ENCODE measurements at regions not wholly inside any gene's neighbourhood (a gene's known extent, or its start where the extent isn't known, plus 50 kb on each side); places are given as distances from the start of the nearest gene placed in this dataset.

GRCh38 chr22:26857169-26857568 lies 199.8 kb downstream of the MIAT start:
- TF ChIP-seq POLR2A (IDR thresholded peaks at IDR 0.05), result no peak
- no peak for TF ChIP-seq EP300 (IDR thresholded peaks at IDR 0.05)
- TF ChIP-seq, protein P1, sequence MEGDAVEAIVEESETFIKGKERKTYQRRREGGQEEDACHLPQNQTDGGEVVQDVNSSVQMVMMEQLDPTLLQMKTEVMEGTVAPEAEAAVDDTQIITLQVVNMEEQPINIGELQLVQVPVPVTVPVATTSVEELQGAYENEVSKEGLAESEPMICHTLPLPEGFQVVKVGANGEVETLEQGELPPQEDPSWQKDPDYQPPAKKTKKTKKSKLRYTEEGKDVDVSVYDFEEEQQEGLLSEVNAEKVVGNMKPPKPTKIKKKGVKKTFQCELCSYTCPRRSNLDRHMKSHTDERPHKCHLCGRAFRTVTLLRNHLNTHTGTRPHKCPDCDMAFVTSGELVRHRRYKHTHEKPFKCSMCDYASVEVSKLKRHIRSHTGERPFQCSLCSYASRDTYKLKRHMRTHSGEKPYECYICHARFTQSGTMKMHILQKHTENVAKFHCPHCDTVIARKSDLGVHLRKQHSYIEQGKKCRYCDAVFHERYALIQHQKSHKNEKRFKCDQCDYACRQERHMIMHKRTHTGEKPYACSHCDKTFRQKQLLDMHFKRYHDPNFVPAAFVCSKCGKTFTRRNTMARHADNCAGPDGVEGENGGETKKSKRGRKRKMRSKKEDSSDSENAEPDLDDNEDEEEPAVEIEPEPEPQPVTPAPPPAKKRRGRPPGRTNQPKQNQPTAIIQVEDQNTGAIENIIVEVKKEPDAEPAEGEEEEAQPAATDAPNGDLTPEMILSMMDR (IDR thresholded peaks at IDR 0.05), result no peak
- TF ChIP-seq POLR2AphosphoS5 (IDR thresholded peaks at IDR 0.05), result no peak
- WGBS, 5 donors, result 54 to 74% (median 70%) methylated on average over 5 of the region's 5 CpGs

DNA sequence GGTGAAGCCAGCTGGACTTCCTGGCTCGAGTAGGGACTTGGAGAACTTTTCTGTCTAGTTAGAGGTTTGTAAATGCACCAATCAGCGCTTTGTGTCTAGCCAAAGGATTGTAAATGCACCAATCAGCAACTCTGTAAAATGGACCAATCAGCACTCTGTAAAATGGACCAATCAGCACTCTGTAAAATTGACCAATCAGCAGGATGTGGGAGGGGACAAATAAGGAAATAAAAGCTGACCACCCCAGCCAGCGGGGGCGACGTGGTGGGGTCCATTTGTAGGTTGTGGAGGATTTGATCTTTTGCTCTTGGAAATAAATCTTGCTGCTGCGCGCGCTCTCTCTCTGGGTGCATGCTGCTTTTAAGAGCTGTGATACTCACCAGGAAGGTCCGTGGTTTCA lies 202.9 kb downstream of the MIAT start:
- H3K4me3 ChIP-seq, result no peak overlapping the region
- no peak for DNase-seq
- WGBS, 5 donors, result 86 to 95% (median 91%) methylated on average over 9 of the region's 9 CpGs
- H3K4me1 ChIP-seq, result no peaks in the 10 kb centered on the region
- no peaks in the 10 kb centered on the region for H3K27me3 ChIP-seq
- H3K9me3 ChIP-seq, result no peaks in the 10 kb centered on the region
- TF ChIP-seq POLR2A (IDR thresholded peaks at IDR 0.05) (no peak), POLR2AphosphoS5 (IDR thresholded peaks at IDR 0.05) (no peak)
- H3K36me3 ChIP-seq, result no peaks in the 10 kb centered on the region
- H3K27ac ChIP-seq, result no peak overlapping the region
- intact Hi-C loops (cut with DNase I; ENCODE audit: low total_unique reads), result no loop called here

More at GRCh38 chr22:26857169-26857568, 199.8 kb downstream of the MIAT start:
- no peak overlapping the region for H3K4me3 ChIP-seq
- no peaks in the 10 kb centered on the region for H3K4me1 ChIP-seq
- no peak overlapping the region for H3K27ac ChIP-seq
- no peaks in the 10 kb centered on the region for H3K27me3 ChIP-seq
- no peak for DNase-seq
- no peaks in the 10 kb centered on the region for H3K36me3 ChIP-seq
- intact Hi-C loops (cut with DNase I; ENCODE audit: low total_unique reads), result no loop called here
- no peaks in the 10 kb centered on the region for H3K9me3 ChIP-seq

GRCh38 chr22:26865021-26865420 lies 207.6 kb downstream of the MIAT start:
- Histone ChIP-seq H3K4me3 (no peak overlapping the region), H3K36me3 (peaks cover 0 to 15% (median 0%) of the 10 kb centered on the region in 4 donors), H3K9me3 (no peaks in the 10 kb centered on the region), H3K27ac (no peak overlapping the region), H3K27me3 (no peaks in the 10 kb centered on the region), H3K4me1 (no peaks in the 10 kb centered on the region)
- intact Hi-C loops (cut with DNase I; ENCODE audit: low total_unique reads), result no loop called here
- TF ChIP-seq, protein P1 (IDR thresholded peaks at IDR 0.05), result no peak
- TF ChIP-seq EP300 (IDR thresholded peaks at IDR 0.05) (no peak), POLR2AphosphoS5 (IDR thresholded peaks at IDR 0.05) (no peak), POLR2A (IDR thresholded peaks at IDR 0.05) (no peak)
- DNase-seq, result no peak
- WGBS, 5 donors, result 90 to 100% (median 94%) methylated on average over 1 of the region's 1 CpG

DNA sequence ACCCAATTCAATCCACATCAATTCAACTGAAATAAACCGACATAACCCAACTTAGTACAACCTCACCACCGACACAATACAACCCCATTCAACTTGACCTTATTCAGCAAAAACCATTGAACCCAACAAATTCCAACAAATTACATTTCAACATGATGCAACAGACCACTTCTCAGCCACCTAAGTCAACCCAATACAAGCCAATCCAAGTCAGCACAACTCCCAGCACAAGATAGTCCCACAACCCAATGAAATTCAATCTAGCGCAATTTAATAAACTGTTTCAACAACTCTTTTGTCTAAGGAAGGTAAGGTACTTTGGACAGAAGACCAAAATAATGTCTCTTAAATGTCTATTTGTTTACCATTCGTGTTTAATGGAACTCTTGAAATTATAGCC lies 226.0 kb downstream of the MIAT start:
- no peak for TF ChIP-seq POLR2AphosphoS5 (IDR thresholded peaks at IDR 0.05)
- TF ChIP-seq POLR2A (IDR thresholded peaks at IDR 0.05), result no peak
- TF ChIP-seq EP300 (IDR thresholded peaks at IDR 0.05), result no peak
- TF ChIP-seq, protein P1 (IDR thresholded peaks at IDR 0.05), result no peak
- 87 to 91% (median 89%) methylated on average over 4 of the region's 4 CpGs for WGBS, 5 donors
- H3K27me3 ChIP-seq, result no peaks in the 10 kb centered on the region
- no peak for DNase-seq
- H3K36me3 ChIP-seq, result no peaks in the 10 kb centered on the region
- no peaks in the 10 kb centered on the region for H3K9me3 ChIP-seq
- H3K4me3 ChIP-seq, result no peak overlapping the region
- H3K27ac ChIP-seq, result no peak overlapping the region
- intact Hi-C loops (cut with DNase I; ENCODE audit: low total_unique reads), result no loop called here
- H3K4me1 ChIP-seq, result no peaks in the 10 kb centered on the region

DNA sequence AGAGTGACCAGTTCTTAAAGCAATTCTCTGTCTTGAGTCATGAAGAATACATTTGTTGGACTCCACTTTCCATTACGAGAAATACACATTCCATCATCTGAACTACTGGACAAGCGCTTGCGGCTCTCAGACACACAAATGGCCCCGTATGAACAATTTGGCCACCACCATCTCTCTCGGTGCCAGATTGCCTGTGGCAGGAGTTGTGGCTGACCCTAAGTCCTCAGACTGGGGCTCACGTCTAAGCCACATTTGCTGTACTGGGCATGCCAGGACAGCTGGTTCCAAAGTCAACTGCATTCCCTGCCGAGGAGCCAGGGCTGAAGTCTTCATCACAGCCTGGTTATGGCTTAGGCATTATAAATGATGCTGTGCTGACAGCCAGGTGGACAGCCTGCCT lies 227.5 kb downstream of the MIAT start:
- DNase-seq, result no peak

More for the DNA sequence above, 227.5 kb downstream of the MIAT start:
- no peaks in the 10 kb centered on the region for H3K36me3 ChIP-seq
- 83 to 91% (median 89%) methylated on average over 6 to 7 of the region's 7 CpGs for WGBS, 5 donors
- no peak overlapping the region for H3K4me3 ChIP-seq
- intact Hi-C loops (cut with DNase I; ENCODE audit: low total_unique reads), result no loop called here
- no peaks in the 10 kb centered on the region for H3K27me3 ChIP-seq
- H3K9me3 ChIP-seq, result no peaks in the 10 kb centered on the region
- TF ChIP-seq EP300 (IDR thresholded peaks at IDR 0.05), result no peak
- no peak for TF ChIP-seq POLR2AphosphoS5 (IDR thresholded peaks at IDR 0.05)
- no peak for TF ChIP-seq POLR2A (IDR thresholded peaks at IDR 0.05)
- TF ChIP-seq, protein P1 (IDR thresholded peaks at IDR 0.05), result no peak
- no peaks in the 10 kb centered on the region for H3K4me1 ChIP-seq
- H3K27ac ChIP-seq, result no peak overlapping the region

Measured in stomach (tissue), 8 donors.